GM18867 (cell line): ENCODE measurements at regions not wholly inside any gene's neighbourhood (a gene's known extent, or its start where the extent isn't known, plus 50 kb on each side); places are given as distances from the start of the nearest gene placed in this dataset.

ENCODE experiments used
- ATAC-seq: cut with Tn5 transposase; IDR thresholded peaks from one replicate; pipeline ENCODE4 v1.9.1; 2021; ENCODE audit warnings: mild to moderate bottlenecking, moderate library complexity; ENCODE audit not compliant: unreplicated experiment

DNA sequence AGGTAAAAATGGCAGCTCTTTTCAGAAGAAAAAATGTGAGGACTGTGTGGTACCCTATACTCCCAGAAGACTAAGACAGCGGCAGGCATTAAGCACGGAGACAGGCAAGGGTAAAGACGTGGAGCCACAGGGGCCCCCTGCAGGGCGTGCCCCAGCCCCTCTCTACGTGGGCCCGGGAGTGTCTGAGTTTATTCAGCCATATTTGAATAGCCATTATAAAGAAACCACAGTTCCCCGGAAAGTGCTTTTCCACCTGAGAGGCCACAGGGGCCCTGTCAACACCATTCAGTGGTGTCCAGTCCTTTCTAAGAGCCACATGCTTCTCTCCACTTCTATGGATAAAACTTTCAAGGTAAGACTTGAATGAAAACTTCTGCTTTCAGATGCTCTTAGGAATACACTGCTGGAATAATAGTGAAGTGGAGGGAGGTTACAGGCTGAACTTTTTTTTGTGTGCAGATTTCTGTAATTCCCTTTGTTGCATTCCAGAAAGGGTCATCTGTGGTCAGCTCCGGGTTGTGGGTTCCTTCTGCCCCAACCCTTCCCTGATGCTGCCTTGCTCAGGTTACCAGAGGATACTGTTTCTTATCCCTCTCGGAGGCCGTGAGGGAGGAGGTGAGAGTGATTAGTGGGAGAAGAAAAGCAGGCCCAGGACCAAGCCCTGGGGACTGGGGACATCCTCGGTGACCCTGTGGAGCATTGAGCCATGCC lies 58.4 kb downstream of the SLC25A47 start:
- ATAC-seq: no peak

GRCh38 chr14:100382106-100382455 lies 58.9 kb downstream of the SLC25A47 start:
- no peak for ATAC-seq

- no peak for ATAC-seq
Measured at GRCh38 chr14:100383727-100384158, 60.6 kb downstream of the SLC25A47 start.

- ATAC-seq: no peak
Measured at GRCh38 chr14:100384277-100384676, 61.1 kb downstream of the SLC25A47 start.

GRCh38 chr14:100384819-100385813 lies 62.0 kb downstream of the SLC25A47 start:
- ATAC-seq: no peak

DNA sequence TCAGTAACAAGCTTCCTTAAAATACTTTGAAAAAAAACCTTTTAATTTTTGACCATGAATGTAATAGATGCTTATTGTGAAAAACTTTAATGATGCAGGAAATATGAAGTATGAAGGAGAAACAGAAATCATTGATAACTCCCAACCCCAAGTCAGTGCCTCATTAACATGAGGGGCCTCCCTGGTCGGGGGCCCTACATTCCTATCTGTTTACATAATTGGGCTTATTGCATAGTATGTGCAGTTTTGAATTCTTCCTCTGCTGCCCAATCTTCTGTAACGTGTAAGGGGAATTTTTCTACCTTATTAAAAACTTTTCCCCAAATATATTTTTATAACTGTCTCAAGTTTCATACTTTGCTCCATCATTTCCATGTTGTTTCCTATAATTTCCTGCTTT lies 63.0 kb downstream of the SLC25A47 start:
- ATAC-seq: no peak

DNA sequence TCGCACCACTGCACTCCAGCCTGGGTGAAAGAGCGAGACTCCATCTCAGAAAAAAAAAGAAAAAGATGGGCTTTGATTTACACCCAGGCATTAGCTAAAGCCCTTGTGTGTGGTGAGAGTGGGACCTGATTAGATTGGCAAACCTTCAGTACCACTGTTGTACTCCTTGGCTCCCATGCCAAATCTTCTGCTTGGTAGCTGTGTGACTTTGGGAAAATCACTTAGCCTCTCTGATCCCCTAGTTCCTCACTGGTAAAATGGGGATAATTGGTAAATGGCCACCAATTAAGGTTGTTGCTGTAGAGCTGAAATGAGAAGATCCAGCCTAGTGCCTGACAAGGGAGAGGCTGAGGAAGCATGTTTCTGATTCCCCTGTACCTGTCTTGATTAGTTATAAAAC lies 63.7 kb downstream of the SLC25A47 start:
- ATAC-seq: no peak

GRCh38 chr14:100387450-100387849 lies 64.3 kb downstream of the SLC25A47 start:
- ATAC-seq: no peak

DNA sequence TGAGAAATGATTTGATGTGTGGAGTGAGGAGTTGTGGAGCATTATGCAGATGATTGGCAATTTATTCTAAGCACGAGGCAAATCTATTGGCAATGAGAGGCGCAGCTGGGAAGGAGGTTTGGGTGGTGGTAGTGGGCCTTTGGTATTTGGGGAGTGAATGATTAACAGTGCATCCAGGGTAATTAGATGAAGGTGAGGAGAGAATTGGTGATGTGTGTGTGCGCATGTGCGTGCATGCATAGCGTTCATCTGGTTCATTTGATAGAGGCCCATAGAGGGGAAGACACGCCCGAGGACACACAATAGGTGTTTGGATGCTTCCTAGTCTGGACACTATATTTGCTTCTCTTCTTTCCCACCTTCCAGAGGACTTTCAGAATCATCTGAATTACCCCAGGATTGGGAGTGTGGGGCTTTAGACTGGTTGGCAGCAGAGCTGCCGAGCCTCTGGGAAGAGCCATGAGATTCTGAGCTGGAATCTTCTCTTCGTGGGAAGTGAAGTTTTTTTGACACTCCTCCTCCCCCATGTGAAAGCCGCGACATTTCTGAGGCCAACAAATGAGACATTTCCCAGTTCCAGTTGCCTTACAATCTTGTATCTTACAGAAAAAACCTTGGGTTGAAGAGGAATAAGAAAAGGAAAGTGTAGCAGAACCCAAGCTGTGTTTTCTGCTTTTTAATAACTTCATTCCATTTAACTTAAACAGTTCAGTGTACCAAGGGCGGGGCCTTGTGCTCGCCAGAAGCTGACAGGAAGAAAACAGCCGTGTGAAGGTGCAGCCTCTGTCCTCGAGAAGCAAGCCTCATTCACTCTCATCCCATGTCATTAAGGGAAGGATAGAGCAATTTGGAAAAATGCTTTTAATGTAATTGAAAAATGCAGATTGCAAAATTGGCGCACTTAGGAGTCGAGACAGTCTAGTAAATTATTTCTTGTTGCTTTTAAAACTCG lies 65.2 kb downstream of the SLC25A47 start:
- ATAC-seq: no peak

DNA sequence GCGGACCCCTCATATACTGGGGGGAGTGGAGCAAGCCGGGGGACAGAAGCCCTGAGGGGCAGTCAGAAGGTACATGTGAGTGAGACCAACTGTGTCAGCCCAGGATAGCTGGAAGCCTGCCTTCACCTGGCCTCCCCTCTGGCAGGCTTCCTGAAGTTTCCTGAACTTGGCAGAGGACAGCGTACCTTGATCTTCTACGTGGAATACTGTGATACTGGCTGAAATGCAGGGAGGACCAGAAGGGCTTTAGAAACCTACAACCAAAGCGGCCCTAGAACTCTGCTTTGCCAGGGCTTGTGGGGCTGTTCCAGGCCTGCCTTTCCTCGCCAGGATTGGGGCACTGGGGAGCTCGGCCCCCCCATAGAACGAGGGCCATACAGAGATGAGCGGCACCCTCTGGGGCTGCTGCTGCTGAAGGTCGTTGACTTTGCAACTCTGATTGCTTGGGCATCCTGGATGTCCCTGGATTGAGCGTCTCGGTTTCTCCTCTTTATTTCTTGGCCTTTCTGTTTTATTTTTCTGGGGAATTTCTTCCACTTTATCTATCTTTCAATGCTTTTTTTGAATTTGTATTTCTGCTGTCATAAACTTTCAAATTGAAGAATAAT lies 66.5 kb downstream of the SLC25A47 start:
- no peak for ATAC-seq

GRCh38 chr14:100391173-100391572 lies 68.0 kb downstream of the SLC25A47 start:
- ATAC-seq: no peak

GRCh38 chr14:100391724-100392123 lies 68.6 kb downstream of the SLC25A47 start:
- ATAC-seq: no peak

- ATAC-seq: no peak
Measured at GRCh38 chr14:100392356-100392755, 69.2 kb downstream of the SLC25A47 start.

GRCh38 chr14:100393362-100393761 lies 70.2 kb downstream of the SLC25A47 start:
- no peak for ATAC-seq

- no peak for ATAC-seq
Measured at GRCh38 chr14:100393906-100394732, 71.0 kb downstream of the SLC25A47 start.

GRCh38 chr14:100394886-100395672 lies 71.9 kb downstream of the SLC25A47 start:
- no peak for ATAC-seq

GRCh38 chr14:100396266-100396795 lies 73.2 kb downstream of the SLC25A47 start:
- no peak for ATAC-seq

- ATAC-seq: no peak
Measured at GRCh38 chr14:100397005-100397404, 73.9 kb downstream of the SLC25A47 start.

- no peak for ATAC-seq
Measured at GRCh38 chr14:100398044-100398443, 74.9 kb downstream of the SLC25A47 start.
